ENCODE measurements at regions not wholly inside any gene's neighbourhood (a gene's known extent, or its start where the extent isn't known, plus 50 kb on each side); places are given as distances from the start of the nearest gene placed in this dataset.

DNA sequence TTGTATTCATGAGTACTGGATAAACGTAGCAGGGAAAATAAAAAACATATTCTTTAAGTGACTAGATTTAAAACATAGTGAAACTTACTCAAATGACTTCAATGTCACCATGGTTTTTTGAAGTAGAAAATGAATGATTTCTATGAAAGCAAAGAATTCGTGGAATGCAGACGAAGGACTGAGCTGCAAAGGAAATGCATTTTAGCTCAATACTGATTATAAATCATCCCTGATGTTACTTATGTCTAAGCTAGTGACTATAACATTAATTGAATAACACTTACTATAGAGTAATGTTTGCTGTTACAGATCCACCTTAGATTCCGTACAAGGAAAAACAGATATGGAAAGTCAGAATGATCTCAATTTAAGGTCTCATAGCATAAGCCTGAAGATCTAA lies 1257.7 kb upstream of the CDH2 start:
- no peaks in the 10 kb centered on the region for H3K27me3 ChIP-seq
- H3K36me3 ChIP-seq, result no peaks in the 10 kb centered on the region
- no peak for DNase-seq
- intact Hi-C loops (cut with DNase I), result no loop called here
- no peak overlapping the region for H3K27ac ChIP-seq
- H3K4me1 ChIP-seq, result no peaks in the 10 kb centered on the region
- 61 to 67% methylated on average over 4 of the region's 4 CpGs for WGBS, 2 donors
- H3K9me3 ChIP-seq, result no peaks in the 10 kb centered on the region
- TF ChIP-seq POLR2A (IDR thresholded peaks at IDR 0.05), result no peak
- TF ChIP-seq, protein P1, sequence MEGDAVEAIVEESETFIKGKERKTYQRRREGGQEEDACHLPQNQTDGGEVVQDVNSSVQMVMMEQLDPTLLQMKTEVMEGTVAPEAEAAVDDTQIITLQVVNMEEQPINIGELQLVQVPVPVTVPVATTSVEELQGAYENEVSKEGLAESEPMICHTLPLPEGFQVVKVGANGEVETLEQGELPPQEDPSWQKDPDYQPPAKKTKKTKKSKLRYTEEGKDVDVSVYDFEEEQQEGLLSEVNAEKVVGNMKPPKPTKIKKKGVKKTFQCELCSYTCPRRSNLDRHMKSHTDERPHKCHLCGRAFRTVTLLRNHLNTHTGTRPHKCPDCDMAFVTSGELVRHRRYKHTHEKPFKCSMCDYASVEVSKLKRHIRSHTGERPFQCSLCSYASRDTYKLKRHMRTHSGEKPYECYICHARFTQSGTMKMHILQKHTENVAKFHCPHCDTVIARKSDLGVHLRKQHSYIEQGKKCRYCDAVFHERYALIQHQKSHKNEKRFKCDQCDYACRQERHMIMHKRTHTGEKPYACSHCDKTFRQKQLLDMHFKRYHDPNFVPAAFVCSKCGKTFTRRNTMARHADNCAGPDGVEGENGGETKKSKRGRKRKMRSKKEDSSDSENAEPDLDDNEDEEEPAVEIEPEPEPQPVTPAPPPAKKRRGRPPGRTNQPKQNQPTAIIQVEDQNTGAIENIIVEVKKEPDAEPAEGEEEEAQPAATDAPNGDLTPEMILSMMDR (IDR thresholded peaks at IDR 0.05), result no peak
- no peak overlapping the region for H3K4me3 ChIP-seq (replicated peaks in 1 of 3)

DNA sequence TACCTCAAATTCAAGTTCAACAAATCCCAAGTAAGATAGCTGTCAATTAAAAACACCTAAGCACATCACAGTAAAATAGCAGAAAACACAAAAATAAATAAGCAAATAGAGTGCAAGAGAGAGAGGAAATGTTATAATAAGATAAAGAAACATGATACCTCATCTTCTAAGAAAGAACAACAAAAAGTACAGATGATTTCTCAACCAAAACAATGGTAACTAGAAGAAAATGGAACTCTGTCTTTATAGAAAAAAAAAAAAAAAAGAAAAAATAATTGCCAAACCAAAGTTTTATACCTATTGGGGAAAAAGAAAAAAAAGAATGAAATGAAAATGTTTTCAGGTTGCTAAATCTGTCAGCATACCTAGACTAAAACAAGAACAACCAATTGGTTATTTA lies 1253.5 kb upstream of the CDH2 start:
- Histone ChIP-seq H3K9me3 (no peaks in the 10 kb centered on the region), H3K27me3 (no peaks in the 10 kb centered on the region), H3K36me3 (no peaks in the 10 kb centered on the region), H3K4me3 (replicated peaks in 1 of 3) (no peak overlapping the region), H3K27ac (no peak overlapping the region), H3K4me1 (no peaks in the 10 kb centered on the region)
- DNase-seq, result no peak
- no peak for TF ChIP-seq POLR2A (IDR thresholded peaks at IDR 0.05)
- intact Hi-C loops (cut with DNase I), result no loop called here

DNA sequence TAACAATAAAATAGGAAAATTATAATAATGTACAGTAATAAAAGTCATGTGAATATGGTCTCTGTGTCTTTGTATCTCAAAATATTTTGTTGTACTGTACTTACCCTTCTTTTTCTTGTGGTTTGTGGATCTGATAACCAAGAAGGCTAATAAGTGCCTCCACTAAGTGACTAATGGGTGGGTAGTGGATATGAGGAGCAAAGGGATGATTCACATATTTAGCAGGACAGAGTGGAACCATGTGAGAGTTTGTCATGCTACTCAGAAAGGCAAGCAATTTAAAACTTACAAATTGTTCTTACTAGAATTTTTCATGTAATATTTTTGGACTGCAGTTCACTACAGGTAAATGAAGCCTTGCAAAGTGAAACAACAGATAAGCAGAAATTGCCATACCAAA lies 1241.2 kb upstream of the CDH2 start:
- Histone ChIP-seq H3K36me3 (no peaks in the 10 kb centered on the region), H3K27ac (no peak overlapping the region), H3K4me3 (replicated peaks in 1 of 3) (no peak overlapping the region), H3K9me3 (no peaks in the 10 kb centered on the region), H3K27me3 (no peaks in the 10 kb centered on the region), H3K4me1 (no peaks in the 10 kb centered on the region)
- TF ChIP-seq, protein P1 (IDR thresholded peaks at IDR 0.05), result no peak
- TF ChIP-seq POLR2A (IDR thresholded peaks at IDR 0.05), result no peak
- DNase-seq, result no peak
- intact Hi-C loops (cut with DNase I), result no loop called here

DNA sequence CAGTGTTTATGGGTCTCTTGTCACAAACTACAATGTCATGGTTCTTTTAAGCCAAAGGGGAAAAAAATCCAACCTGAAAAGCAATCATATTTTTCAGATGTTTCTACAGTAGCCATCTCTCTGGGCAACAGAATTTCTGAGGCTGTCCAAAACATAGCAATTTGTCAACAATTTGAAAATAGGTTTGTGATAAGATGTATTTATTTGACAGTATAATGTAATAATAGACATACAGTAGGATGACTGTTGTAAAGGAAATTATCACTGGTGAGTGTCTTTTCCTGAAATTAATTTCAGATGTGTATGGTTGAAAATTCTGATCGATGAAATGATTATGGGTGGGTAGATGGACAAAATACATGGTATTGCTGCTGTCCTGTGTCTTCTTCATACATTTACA lies 1230.1 kb upstream of the CDH2 start:
- Histone ChIP-seq H3K27ac (no peak overlapping the region), H3K4me3 (replicated peaks in 1 of 3) (no peak overlapping the region), H3K27me3 (no peaks in the 10 kb centered on the region), H3K9me3 (no peaks in the 10 kb centered on the region), H3K36me3 (no peaks in the 10 kb centered on the region), H3K4me1 (no peaks in the 10 kb centered on the region)
- intact Hi-C loops (cut with DNase I), result no loop called here
- TF ChIP-seq, protein P1 (IDR thresholded peaks at IDR 0.05), result no peak
- no peak for TF ChIP-seq POLR2A (IDR thresholded peaks at IDR 0.05)
- WGBS, 2 donors, result 93% methylated on average over 1 of the region's 1 CpG
- DNase-seq, result no peak

DNA sequence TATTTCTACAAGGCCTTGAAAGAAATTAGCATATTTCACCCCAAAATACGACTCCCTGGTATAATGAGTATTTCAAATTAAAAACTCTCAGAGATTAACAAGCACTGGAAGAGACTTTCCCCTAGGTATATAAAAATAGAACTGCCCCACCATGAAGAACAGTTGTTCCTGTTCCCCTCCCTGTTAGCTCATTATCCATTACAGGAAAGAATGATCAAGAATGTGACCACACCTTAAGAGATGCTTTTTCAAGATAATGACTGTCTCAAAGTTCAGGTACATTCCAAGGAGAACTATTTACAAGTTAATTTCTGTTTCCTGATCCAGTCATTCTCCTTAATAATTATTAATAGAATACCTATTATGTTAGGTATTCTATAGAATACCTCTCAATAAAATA lies 1220.6 kb upstream of the CDH2 start:
- H3K27ac ChIP-seq, result no peak overlapping the region
- no peak for DNase-seq
- no peaks in the 10 kb centered on the region for H3K36me3 ChIP-seq
- TF ChIP-seq, protein P1 (IDR thresholded peaks at IDR 0.05), result no peak
- no peak for TF ChIP-seq POLR2A (IDR thresholded peaks at IDR 0.05)
- intact Hi-C loops (cut with DNase I), result no loop called here
- 88 to 93% methylated on average over 1 of the region's 1 CpG for WGBS, 2 donors
- H3K27me3 ChIP-seq, result no peaks in the 10 kb centered on the region
- no peaks in the 10 kb centered on the region for H3K9me3 ChIP-seq
- H3K4me1 ChIP-seq, result no peaks in the 10 kb centered on the region
- H3K4me3 ChIP-seq (replicated peaks in 1 of 3), result no peak overlapping the region
